ENCODE measurements at regions not wholly inside any gene's neighbourhood (a gene's known extent, or its start where the extent isn't known, plus 50 kb on each side); places are given as distances from the start of the nearest gene placed in this dataset.

DNA sequence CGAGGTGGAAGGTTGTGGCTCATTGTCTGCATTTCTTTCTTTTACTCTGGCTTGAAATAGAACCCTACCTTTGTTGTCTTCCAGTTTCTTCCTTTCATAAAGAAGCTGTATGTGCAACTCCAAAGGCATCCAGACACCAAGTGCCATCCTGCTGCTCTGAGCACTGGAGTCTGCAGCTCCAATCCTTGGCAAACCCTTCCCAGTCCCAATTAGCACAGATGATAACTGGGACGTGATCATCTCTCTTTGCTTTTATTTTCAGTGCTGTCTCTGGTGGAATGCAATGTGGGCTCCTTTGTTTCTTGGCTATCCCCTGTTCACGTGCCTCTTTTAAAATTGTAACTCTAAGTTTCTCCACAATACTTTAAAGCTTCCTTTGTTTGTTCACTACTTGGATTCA is 140.9 kb downstream of the AQP9 start:
- CTCF ChIA-PET: no interaction called here
- TF ChIP-seq, protein P1, sequence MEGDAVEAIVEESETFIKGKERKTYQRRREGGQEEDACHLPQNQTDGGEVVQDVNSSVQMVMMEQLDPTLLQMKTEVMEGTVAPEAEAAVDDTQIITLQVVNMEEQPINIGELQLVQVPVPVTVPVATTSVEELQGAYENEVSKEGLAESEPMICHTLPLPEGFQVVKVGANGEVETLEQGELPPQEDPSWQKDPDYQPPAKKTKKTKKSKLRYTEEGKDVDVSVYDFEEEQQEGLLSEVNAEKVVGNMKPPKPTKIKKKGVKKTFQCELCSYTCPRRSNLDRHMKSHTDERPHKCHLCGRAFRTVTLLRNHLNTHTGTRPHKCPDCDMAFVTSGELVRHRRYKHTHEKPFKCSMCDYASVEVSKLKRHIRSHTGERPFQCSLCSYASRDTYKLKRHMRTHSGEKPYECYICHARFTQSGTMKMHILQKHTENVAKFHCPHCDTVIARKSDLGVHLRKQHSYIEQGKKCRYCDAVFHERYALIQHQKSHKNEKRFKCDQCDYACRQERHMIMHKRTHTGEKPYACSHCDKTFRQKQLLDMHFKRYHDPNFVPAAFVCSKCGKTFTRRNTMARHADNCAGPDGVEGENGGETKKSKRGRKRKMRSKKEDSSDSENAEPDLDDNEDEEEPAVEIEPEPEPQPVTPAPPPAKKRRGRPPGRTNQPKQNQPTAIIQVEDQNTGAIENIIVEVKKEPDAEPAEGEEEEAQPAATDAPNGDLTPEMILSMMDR (IDR thresholded peaks at IDR 0.05; ENCODE audit: unreplicated experiment): no peak
- Mint-ChIP-seq H3K9me3 (ENCODE audit: low read depth, unreplicated experiment) (no peaks in the 10 kb centered on the region), H3K4me3 (ENCODE audit: low read depth, unreplicated experiment) (no peak overlapping the region), H3K4me1 (ENCODE audit: low read depth, unreplicated experiment) (peaks cover 6% of the 10 kb centered on the region), H3K36me3 (ENCODE audit: insufficient read depth, unreplicated experiment) (no peaks in the 10 kb centered on the region), H3K27ac (ENCODE audit: unreplicated experiment) (no peak overlapping the region), H3K27me3 (ENCODE audit: unreplicated experiment) (no peaks in the 10 kb centered on the region)
- DNase-seq: no peak
- BruUV-seq (replicated peaks): no TSS peak
- intact Hi-C loops (cut with micrococcal nuclease; ENCODE audit: unreplicated experiment): no loop called here

DNA sequence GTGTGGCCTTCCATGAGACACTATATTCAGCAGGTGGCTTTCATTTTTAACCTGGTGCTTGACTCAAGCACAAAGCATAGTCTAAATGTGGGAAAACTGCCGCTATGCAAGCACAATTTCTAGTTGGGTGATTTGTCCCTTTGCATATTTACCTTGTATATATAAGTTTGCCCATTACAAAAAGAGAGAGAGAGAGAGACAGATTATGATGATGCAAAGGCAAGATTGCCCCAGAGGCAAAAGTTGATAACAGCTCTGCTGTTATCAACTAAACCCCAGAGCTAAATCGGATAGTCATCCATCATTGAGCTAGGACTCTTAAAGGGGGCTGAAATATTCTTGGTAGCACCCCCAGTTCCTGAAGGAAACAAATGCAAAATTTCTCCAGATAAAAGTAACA is 141.5 kb downstream of the AQP9 start:
- no peaks in the 10 kb centered on the region for H3K36me3 Mint-ChIP-seq (ENCODE audit: insufficient read depth, unreplicated experiment)
- intact Hi-C loops (cut with micrococcal nuclease; ENCODE audit: unreplicated experiment): no loop called here
- no peak overlapping the region for H3K4me3 Mint-ChIP-seq (ENCODE audit: low read depth, unreplicated experiment)
- no peaks in the 10 kb centered on the region for H3K27me3 Mint-ChIP-seq (ENCODE audit: unreplicated experiment)
- no peak overlapping the region for H3K27ac Mint-ChIP-seq (ENCODE audit: unreplicated experiment)
- CTCF ChIA-PET: no interaction called here
- H3K9me3 Mint-ChIP-seq (ENCODE audit: low read depth, unreplicated experiment): no peaks in the 10 kb centered on the region
- no peak for DNase-seq
- H3K4me1 Mint-ChIP-seq (ENCODE audit: low read depth, unreplicated experiment): peaks cover 12% of the 10 kb centered on the region
- TF ChIP-seq, protein P1 (IDR thresholded peaks at IDR 0.05; ENCODE audit: unreplicated experiment): no peak
- BruUV-seq (replicated peaks): no TSS peak

DNA sequence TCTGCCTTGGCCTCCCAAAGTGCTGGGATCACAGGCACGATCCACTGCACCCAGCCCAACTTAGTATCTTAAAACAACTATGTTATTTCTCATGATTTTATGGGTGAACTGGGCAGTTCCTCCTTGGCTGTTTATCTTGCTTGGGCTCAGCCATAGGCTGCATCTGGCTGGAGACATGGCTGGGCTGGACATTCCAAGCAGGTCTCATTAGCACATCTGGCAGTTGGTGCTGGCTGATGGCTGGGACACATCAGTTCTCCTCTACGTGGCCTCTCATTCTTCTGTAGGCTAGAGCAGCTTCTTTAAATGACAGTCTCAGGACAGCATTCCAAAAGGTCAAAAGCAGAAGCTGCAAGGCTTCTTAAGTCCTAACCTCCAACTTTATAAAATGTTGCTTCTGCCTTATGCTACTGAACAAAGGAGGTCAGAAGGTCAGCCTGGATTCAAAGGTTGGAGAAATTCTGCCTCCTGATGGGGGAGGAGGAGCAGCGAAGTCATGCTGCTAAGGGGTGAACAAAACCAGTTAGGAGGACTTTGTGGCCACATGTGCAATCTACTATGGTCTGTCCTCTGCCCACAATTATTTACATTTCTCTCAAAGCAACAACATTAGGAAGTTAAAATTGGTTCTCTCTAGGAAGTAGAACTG is 144.0 kb downstream of the AQP9 start:
- CTCF ChIA-PET: no interaction called here
- no peaks in the 10 kb centered on the region for H3K27me3 Mint-ChIP-seq (ENCODE audit: unreplicated experiment)
- no peaks in the 10 kb centered on the region for H3K9me3 Mint-ChIP-seq (ENCODE audit: low read depth, unreplicated experiment)
- TF ChIP-seq, protein P1 (IDR thresholded peaks at IDR 0.05; ENCODE audit: unreplicated experiment): no peak
- no peak overlapping the region for H3K4me3 Mint-ChIP-seq (ENCODE audit: low read depth, unreplicated experiment)
- H3K36me3 Mint-ChIP-seq (ENCODE audit: insufficient read depth, unreplicated experiment): no peaks in the 10 kb centered on the region
- H3K4me1 Mint-ChIP-seq (ENCODE audit: low read depth, unreplicated experiment): peaks cover 33% of the 10 kb centered on the region
- DNase-seq: no peak
- intact Hi-C loops (cut with micrococcal nuclease; ENCODE audit: unreplicated experiment): no loop called here
- no peak overlapping the region for H3K27ac Mint-ChIP-seq (ENCODE audit: unreplicated experiment)
- no TSS peak for BruUV-seq (replicated peaks)

- Mint-ChIP-seq H3K27me3 (ENCODE audit: unreplicated experiment) (no peaks in the 10 kb centered on the region), H3K36me3 (ENCODE audit: insufficient read depth, unreplicated experiment) (no peaks in the 10 kb centered on the region), H3K4me3 (ENCODE audit: low read depth, unreplicated experiment) (no peak overlapping the region), H3K27ac (ENCODE audit: unreplicated experiment) (no peak overlapping the region), H3K9me3 (ENCODE audit: low read depth, unreplicated experiment) (no peaks in the 10 kb centered on the region), H3K4me1 (ENCODE audit: low read depth, unreplicated experiment) (peaks cover 33% of the 10 kb centered on the region)
- intact Hi-C loops (cut with micrococcal nuclease; ENCODE audit: unreplicated experiment): no loop called here
- DNase-seq: no peak
- BruUV-seq (replicated peaks): no TSS peak
- CTCF ChIA-PET: no interaction called here
- TF ChIP-seq, protein P1 (IDR thresholded peaks at IDR 0.05; ENCODE audit: unreplicated experiment): no peak
Observed at GRCh38 chr15:58283302-58283701, 145.1 kb downstream of the AQP9 start.
